Epithelial cell of prostate (primary cell): ENCODE measurements at regions not wholly inside any gene's neighbourhood (a gene's known extent, or its start where the extent isn't known, plus 50 kb on each side); places are given as distances from the start of the nearest gene placed in this dataset.
"Not testable (repeated sequence)": the region's sequence is repeated elsewhere in the genome, so short reads cannot be mapped to it uniquely, and the experiment has no call there.

Source experiments
- DNase-seq: peaks from one replicate; pipeline ENCODE4 v3.0.0-alpha.2; 2011; ENCODE audit warnings: low read depth, low spot score
- H3K27ac ChIP-seq: fragments of 450-650 bp; 2 replicates; pipeline ENCODE4 v1.5.1; 2017; ENCODE audit warnings: mild to moderate bottlenecking

- no peak overlapping the region for H3K27ac ChIP-seq
- no peak for DNase-seq
These were observed 128.3 kb upstream of the FSIP2 start for GRCh38 chr2:185610301-185610700.

DNA sequence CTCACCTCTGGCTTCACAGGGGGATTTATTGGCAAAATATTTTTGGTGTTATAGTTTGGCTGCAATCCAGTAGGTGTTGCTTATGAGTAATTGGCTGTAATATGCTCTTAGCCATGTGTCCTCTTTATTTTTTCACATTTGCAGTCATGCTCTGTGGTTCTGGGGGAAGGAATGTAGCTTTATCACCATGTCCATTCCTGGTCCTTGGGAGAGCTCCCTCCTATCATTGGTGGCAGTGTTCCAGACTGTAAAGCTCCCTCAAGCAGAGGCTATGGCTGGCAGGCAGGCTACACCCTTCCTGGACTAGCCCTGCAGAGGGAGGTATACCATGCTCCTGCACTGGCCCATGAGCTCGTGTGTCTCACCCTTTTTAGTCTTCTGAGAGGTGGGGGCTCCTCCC lies 120.0 kb upstream of the FSIP2 start:
- DNase-seq: no peak
- H3K27ac ChIP-seq: no peak overlapping the region

- H3K27ac ChIP-seq: no peak overlapping the region
- DNase-seq: no peak
These were observed 113.0 kb upstream of the FSIP2 start for GRCh38 chr2:185625604-185626003.

DNA sequence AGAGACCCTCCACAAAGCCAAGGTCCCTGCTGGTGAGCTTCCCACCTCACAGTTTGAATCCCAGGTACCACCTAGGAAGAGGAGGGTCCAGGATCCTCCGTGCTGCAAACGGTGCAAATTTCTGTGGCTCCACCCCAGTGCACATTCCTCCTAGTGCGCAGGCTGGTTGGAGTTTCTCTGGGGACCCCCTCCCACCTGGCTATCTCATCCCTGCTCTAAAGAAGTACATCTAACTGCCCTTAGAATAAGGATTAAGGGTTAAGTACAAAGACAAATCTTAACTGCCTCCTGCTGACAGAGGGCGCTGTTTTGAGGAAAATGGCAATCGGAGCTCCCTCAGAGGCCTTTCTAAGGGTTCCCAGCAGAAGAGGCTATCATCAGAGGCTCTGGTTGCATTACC lies 109.6 kb upstream of the FSIP2 start:
- H3K27ac ChIP-seq: no peak overlapping the region
- DNase-seq: no peak

DNA sequence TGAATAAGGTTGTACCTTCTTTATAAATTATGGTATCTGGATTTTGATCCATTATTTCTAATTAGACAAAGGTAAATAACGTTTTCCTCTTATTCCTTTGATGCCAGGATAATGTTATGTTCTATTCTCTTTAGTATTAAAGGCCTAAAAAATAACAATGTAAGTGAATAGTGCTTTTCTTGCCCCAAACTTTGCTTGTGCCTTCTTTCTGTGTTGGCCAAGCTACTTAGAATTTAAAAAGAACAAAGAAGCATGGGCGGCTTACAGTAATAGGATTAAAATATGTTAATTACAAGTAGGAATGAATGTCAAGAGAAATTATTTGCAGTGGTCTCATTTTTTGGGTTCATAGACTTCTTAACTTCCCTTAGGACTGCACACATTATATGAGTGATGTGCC lies 105.0 kb upstream of the FSIP2 start:
- H3K27ac ChIP-seq: no peak overlapping the region
- DNase-seq: no peak

- no peak for DNase-seq
- H3K27ac ChIP-seq: no peak overlapping the region
These were observed 99.8 kb upstream of the FSIP2 start for GRCh38 chr2:185638771-185639170.

GRCh38 chr2:185640588-185640987 lies 98.0 kb upstream of the FSIP2 start:
- H3K27ac ChIP-seq: no peak overlapping the region
- DNase-seq: no peak

DNA sequence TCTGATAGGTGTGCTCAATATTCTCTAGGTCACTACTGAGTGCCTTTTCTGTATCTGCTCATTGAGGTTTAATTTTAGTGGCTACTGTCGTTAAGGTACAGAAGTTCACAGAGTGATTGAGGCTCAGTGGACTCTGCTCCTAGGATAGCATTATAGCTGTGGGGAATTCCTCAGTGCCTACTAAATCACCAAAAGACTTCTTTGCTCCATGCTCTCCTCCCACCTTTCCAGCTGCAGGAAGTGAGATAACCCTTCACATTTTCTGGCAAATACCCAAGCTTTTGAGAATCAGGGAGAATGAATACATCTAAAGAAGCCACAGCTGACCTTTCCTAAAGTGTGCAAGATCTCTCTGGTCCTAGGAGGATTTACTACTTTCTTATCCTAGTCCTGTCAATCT lies 95.2 kb upstream of the FSIP2 start:
- H3K27ac ChIP-seq: no peak overlapping the region
- no peak for DNase-seq

GRCh38 chr2:185644828-185645227 lies 93.8 kb upstream of the FSIP2 start:
- H3K27ac ChIP-seq: no peak overlapping the region
- no peak for DNase-seq

GRCh38 chr2:185645529-185645928 lies 93.1 kb upstream of the FSIP2 start:
- no peak for DNase-seq
- H3K27ac ChIP-seq: no peak overlapping the region

- no peak for DNase-seq
- no peak overlapping the region for H3K27ac ChIP-seq
These were observed 79.9 kb upstream of the FSIP2 start for GRCh38 chr2:185658750-185659149.

DNA sequence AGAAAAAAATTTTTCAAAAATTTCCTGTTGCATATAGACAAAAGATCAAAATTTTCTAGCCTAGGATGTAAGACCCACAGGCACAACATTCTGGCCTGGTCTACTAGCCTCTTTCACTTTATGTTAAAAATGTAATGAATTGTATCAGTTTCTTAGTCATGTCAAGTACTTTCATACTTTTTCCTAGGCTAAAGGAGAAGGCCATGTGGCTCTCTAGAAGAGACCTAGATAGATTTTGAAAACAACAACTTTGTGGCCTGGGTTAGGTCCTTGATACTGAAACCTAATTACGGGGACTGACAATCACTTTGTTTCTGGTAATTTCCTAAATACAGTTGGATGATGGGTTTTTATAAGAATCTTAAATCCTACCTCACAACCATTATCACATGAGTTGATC lies 74.8 kb upstream of the FSIP2 start:
- no peak for DNase-seq

GRCh38 chr2:185664384-185664783 lies 74.2 kb upstream of the FSIP2 start:
- H3K27ac ChIP-seq: no peak overlapping the region
- DNase-seq: no peak

More for the DNA sequence above, 74.8 kb upstream of the FSIP2 start:
- H3K27ac ChIP-seq: no peak overlapping the region

GRCh38 chr2:185665251-185665814 lies 73.3 kb upstream of the FSIP2 start:
- no peak overlapping the region for H3K27ac ChIP-seq
- DNase-seq: no peak

GRCh38 chr2:185667452-185667851 lies 71.2 kb upstream of the FSIP2 start:
- DNase-seq: no peak
- no peak overlapping the region for H3K27ac ChIP-seq

GRCh38 chr2:185668710-185669109 lies 69.9 kb upstream of the FSIP2 start:
- no peak for DNase-seq
- no peak overlapping the region for H3K27ac ChIP-seq

GRCh38 chr2:185674232-185674631 lies 64.4 kb upstream of the FSIP2 start:
- no peak overlapping the region for H3K27ac ChIP-seq
- DNase-seq: no peak

- no peak overlapping the region for H3K27ac ChIP-seq
- peak; percentile 26 for DNase-seq
These were observed 62.3 kb upstream of the FSIP2 start for GRCh38 chr2:185676316-185676715.

GRCh38 chr2:185687001-185687400 lies 51.6 kb upstream of the FSIP2 start:
- H3K27ac ChIP-seq: not testable (repeated sequence)

GRCh38 chr2:185687967-185688366 lies 50.6 kb upstream of the FSIP2 start:
- DNase-seq: no peak
- no peak overlapping the region for H3K27ac ChIP-seq

More at GRCh38 chr2:185687001-185687400, 51.6 kb upstream of the FSIP2 start:
- not testable (repeated sequence) for DNase-seq
